Heart left ventricle (tissue), 13 donors: ENCODE measurements at regions not wholly inside any gene's neighbourhood (a gene's known extent, or its start where the extent isn't known, plus 50 kb on each side); places are given as distances from the start of the nearest gene placed in this dataset.

Experiments
- CTCF ChIP-seq, 12 donors: fragments of 200-600 bp; sonication (generic) in 4 of 12; IDR thresholded peaks; one replicate each; pipeline versions ENCODE4 v1.5.0 to v1.8.0; 2018 to 2022; ENCODE audit warnings: antibody characterized with exemption in 12 of 12, mild to moderate bottlenecking in 5 of 12
- POLR2A ChIP-seq, 2 donors: fragments of 450-650 bp; IDR thresholded peaks; one replicate each; pipeline ENCODE4 v1.6.1; 2017; ENCODE audit warnings: antibody characterized with exemption in 2 of 2, mild to moderate bottlenecking in 2 of 2, moderate library complexity in 2 of 2
- donor health status: ischemic (EF 13 %, LVEDD 7.1; RV severe dilation, severe dysfunction).
- donor health status: DM: no; HTN: yes; CAD: no.
- donor health status: DM: no; HTN: no; CAD: no.
- donor health status: ischemic (EF 25% LVEDD 6.9; RV normal size, moderate dysfunction).
- donor health status: ischemic (EF 25% LVEDD 5.7; RV mildly dilated, moderate dysfunction).
- donor health status: ischemic (EF 35%, LVEDD 5.7; RV mildly dilated, moderate dysfunction).
- donor health status: nonischemic (EF 11% LVEDD 7.7; RV severe dilation, severe dysfunction).
- donor health status: DM: yes; HTN: yes; CAD: no.
- donor health status: PGD.
- donor health status: ischemic (EF 29% LVEDD 5.4; RV normal size, mild dysfunction).
- donor health status: nonischemic (EF 23%, LVEDD 6.1; RV moderate dilation, normal function).

GRCh38 chr3:102374863-102375634 is 59.8 kb upstream of the ZPLD1 start:
- TF ChIP-seq CTCF (IDR thresholded peaks at IDR 0.05), result no peak
- no peak for TF ChIP-seq POLR2A (IDR thresholded peaks at IDR 0.05)
